SK-N-SH treated with all-trans-retinoic acid at 6 μM for 48 hours (cell line): ENCODE measurements at regions not wholly inside any gene's neighbourhood (a gene's known extent, or its start where the extent isn't known, plus 50 kb on each side); places are given as distances from the start of the nearest gene placed in this dataset.
"Not testable (repeated sequence)": the region's sequence is repeated elsewhere in the genome, so short reads cannot be mapped to it uniquely, and the experiment has no call there.

Experiments
- ARNTL ChIP-seq: fragments of 450-650 bp; formaldehyde crosslinking; IDR thresholded peaks from 2 replicates; pipeline ENCODE4 v1.5.0; 2020; ENCODE audit warnings: low read depth, mild to moderate bottlenecking, moderate library complexity, borderline replicate concordance
- BACH2 ChIP-seq: fragments of 250-450 bp; sonication (Bioruptor Pico); IDR thresholded peaks from 2 replicates; pipeline ENCODE4 v1.9.0; 2021; ENCODE audit warnings: mild to moderate bottlenecking, borderline replicate concordance
- RARB ChIP-seq: fragments of 250-450 bp; sonication (Bioruptor Pico); IDR thresholded peaks from 2 replicates; pipeline ENCODE4 v1.8.0; 2021; ENCODE audit warnings: mild to moderate bottlenecking, moderate library complexity
- SNAI2 ChIP-seq: fragments of 250-450 bp; sonication (Bioruptor Pico); IDR thresholded peaks from 2 replicates; pipeline ENCODE4 v1.5.0; 2020; ENCODE audit warnings: mild to moderate bottlenecking, moderate library complexity
- ZFP3 ChIP-seq: fragments of 250-450 bp; sonication (Bioruptor Pico); IDR thresholded peaks from 2 replicates; pipeline ENCODE4 v1.5.0; 2020; ENCODE audit warnings: mild to moderate bottlenecking, moderate library complexity
- ZFP30 ChIP-seq: fragments of 450-650 bp; formaldehyde crosslinking; IDR thresholded peaks from 2 replicates; pipeline ENCODE4 v1.5.0; 2022; ENCODE audit warnings: mild to moderate bottlenecking, moderate library complexity

DNA sequence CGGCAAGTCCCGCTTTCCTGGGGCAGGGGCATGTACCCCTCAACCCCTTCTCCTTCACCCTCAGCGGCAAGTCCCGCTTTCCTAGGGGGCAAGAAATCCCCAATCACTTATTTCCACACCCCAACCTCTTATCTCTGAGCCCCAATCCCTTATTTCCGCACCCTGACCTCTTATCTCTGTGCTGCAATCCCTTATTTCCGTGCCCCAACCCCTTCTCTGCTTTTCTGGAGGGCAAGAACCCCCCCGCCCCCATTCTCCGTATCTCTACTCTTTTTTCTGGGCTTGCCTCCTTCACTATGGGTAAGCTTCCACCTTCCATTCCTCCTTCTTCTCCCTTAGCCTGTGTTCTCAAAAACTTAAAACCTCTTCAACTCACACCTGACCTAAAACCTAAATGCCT lies 156.9 kb upstream of the CNOT2 start:
- TF ChIP-seq BACH2 (CRISPR knock-in tag); ARNTL (CRISPR knock-in tag); SNAI2 (CRISPR knock-in tag); ZFP3; RARB (CRISPR knock-in tag); ZFP30 (CRISPR knock-in tag): not testable (repeated sequence)
